Cardiac fibroblast (primary cell): ENCODE measurements at regions not wholly inside any gene's neighbourhood (a gene's known extent, or its start where the extent isn't known, plus 50 kb on each side); places are given as distances from the start of the nearest gene placed in this dataset.

ENCODE experiments used
- DNase-seq, 2 donors: peaks; one replicate each; pipeline versions ENCODE4 v3.0.0 to v3.0.0-alpha.2; 2010; ENCODE audit warnings: low read depth in 2 of 2
- H3K4me3 ChIP-seq, 2 donors: replicated peaks in 1 of 2; 1 replicate in 1 of 2; 2 replicates in 1 of 2; pipeline ENCODE4 v1.5.1; 2011; ENCODE audit warnings: low read depth in 2 of 2, low read length in 2 of 2, mild to moderate bottlenecking in 2 of 2, moderate library complexity in 1 of 2
- TF ChIP-seq, protein P1 (sequence below): IDR thresholded peaks from one replicate; pipeline ENCODE4 v1.5.1; 2011; ENCODE audit warnings: low read depth, mild to moderate bottlenecking, low read length, inconsistent platforms

- TF ChIP-seq, protein P1, sequence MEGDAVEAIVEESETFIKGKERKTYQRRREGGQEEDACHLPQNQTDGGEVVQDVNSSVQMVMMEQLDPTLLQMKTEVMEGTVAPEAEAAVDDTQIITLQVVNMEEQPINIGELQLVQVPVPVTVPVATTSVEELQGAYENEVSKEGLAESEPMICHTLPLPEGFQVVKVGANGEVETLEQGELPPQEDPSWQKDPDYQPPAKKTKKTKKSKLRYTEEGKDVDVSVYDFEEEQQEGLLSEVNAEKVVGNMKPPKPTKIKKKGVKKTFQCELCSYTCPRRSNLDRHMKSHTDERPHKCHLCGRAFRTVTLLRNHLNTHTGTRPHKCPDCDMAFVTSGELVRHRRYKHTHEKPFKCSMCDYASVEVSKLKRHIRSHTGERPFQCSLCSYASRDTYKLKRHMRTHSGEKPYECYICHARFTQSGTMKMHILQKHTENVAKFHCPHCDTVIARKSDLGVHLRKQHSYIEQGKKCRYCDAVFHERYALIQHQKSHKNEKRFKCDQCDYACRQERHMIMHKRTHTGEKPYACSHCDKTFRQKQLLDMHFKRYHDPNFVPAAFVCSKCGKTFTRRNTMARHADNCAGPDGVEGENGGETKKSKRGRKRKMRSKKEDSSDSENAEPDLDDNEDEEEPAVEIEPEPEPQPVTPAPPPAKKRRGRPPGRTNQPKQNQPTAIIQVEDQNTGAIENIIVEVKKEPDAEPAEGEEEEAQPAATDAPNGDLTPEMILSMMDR: no peak
- DNase-seq: no peak
- no peak overlapping the region for H3K4me3 ChIP-seq
Measured at GRCh38 chr4:180669680-180670079, 1573.5 kb upstream of the TENM3 start.

DNA sequence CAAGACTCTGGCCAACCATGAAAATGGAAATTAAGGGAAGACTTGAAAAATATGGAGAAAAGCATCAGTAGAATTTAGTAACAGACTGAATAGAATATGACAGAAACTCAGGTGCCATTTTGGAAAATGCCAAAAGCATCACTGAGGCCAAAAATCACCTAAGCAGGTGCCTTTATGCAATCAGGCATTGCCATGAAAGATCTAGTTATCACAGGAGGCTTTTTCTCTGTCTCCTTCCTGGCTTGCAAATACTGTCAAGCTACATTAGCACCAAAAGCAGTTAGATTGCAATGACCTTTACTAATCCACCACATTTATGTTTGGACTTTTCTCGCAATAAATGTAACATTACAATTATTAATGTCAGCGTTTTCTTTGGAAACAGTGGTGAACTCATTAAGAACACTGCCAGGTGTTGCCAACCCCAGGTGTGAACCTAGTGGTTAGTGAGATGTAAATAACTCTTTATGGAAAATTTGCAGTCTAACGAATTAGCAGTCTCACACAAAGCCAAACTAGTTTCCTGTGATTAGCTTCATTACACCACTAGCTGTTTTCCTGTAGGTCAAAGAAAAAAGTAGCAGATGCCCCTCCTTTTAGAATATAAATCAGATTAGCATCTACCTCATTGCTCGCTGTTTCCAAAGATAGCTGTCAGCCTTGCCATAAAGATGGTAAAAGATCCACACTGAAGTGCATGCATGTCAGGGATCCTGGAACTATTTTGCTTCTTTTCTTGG is 1568.4 kb upstream of the TENM3 start:
- DNase-seq: no peak
- no peak overlapping the region for H3K4me3 ChIP-seq
- TF ChIP-seq, protein P1: no peak

DNA sequence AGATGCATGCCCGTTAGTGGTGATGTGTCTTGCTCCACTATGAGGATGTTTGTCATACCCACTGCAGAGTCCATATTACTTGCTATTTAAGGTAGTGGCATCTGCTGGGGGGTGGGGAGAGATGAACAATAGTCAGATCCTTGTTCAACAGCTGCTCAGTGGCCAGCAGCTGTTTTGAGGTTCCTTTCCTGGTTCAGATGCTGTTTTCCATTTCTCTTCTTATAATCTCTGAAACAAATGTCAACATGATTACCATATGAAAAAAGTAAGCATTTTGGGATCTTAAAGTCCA is 1567.9 kb upstream of the TENM3 start:
- DNase-seq: no peak
- H3K4me3 ChIP-seq: no peak overlapping the region
- TF ChIP-seq, protein P1: no peak

DNA sequence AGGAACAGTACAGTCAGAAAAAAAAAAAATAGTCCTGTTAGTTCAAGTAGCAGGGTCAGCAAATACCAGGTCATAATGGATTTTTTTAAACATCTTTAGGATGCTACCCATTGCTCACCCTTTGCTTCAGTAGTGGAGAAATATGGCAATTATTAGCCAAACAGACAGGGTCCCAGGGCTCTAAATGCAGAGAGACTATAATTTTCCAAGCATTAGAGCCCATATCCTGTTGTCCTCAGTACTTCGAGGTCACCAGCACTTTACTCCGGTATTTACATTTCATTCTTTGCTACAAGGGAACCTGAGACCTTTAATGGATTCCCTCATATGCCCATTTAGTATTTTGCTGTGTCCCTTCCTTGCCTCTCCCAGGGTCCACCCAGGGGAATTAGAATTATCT is 1562.9 kb upstream of the TENM3 start:
- DNase-seq: no peak
- no peak overlapping the region for H3K4me3 ChIP-seq
- TF ChIP-seq, protein P1: no peak

- H3K4me3 ChIP-seq: no peak overlapping the region
- TF ChIP-seq, protein P1: no peak
- DNase-seq: no peak
Measured at GRCh38 chr4:180682776-180683175, 1560.4 kb upstream of the TENM3 start.

- TF ChIP-seq, protein P1: no peak
- no peak for DNase-seq
- no peak overlapping the region for H3K4me3 ChIP-seq
Measured at GRCh38 chr4:180683186-180683585, 1560.0 kb upstream of the TENM3 start.

- DNase-seq: no peak
- no peak overlapping the region for H3K4me3 ChIP-seq
- TF ChIP-seq, protein P1: no peak
Measured at GRCh38 chr4:180688480-180688879, 1554.7 kb upstream of the TENM3 start.
